DOHH2 (cell line): ENCODE measurements at regions not wholly inside any gene's neighbourhood (a gene's known extent, or its start where the extent isn't known, plus 50 kb on each side); places are given as distances from the start of the nearest gene placed in this dataset.

ENCODE experiments used
- H3F3A ChIP-seq: fragments of 200-600 bp; sonication (generic), shearing (Covaris generic); 2 replicates; pipeline ENCODE4 v1.6.0; 2016; ENCODE audit warnings: antibody characterized with exemption, mild to moderate bottlenecking; ENCODE audit not compliant: control insufficient read depth, insufficient read depth
- H3K27ac ChIP-seq: fragments of 200-600 bp; sonication (generic); 2 replicates; pipeline ENCODE4 v1.5.1; 2014; ENCODE audit warnings: low read depth, mild to moderate bottlenecking, low read length, moderate library complexity
- H3K27me3 ChIP-seq: fragments of 200-600 bp; sonication (generic); 2 replicates; pipeline ENCODE4 v1.6.1; 2014; ENCODE audit warnings: mild to moderate bottlenecking, low read length, mixed read lengths; ENCODE audit not compliant: control insufficient read depth
- H3K36me3 ChIP-seq: fragments of 200-600 bp; sonication (generic); 2 replicates; pipeline ENCODE4 v1.6.1; 2014; ENCODE audit warnings: mild to moderate bottlenecking, low read length, moderate library complexity, mixed read lengths; ENCODE audit not compliant: control insufficient read depth
- H3K4me1 ChIP-seq: fragments of 200-600 bp; sonication (generic); 2 replicates; pipeline ENCODE4 v1.6.1; 2014; ENCODE audit warnings: mild to moderate bottlenecking, low read length, mixed read lengths; ENCODE audit not compliant: control insufficient read depth
- H3K4me2 ChIP-seq: fragments of 200-600 bp; sonication (generic); 2 replicates; pipeline ENCODE4 v1.6.0; 2014; ENCODE audit warnings: mild to moderate bottlenecking, low read length, moderate library complexity
- H3K4me3 ChIP-seq: fragments of 200-600 bp; sonication (generic); 2 replicates; pipeline ENCODE4 v1.5.1; 2014; ENCODE audit warnings: mild to moderate bottlenecking, low read length, mixed read lengths
- H3K79me2 ChIP-seq: fragments of 200-600 bp; sonication (generic); 2 replicates; pipeline ENCODE4 v1.6.1; 2014; ENCODE audit warnings: mild to moderate bottlenecking, low read length, mixed read lengths; ENCODE audit not compliant: control insufficient read depth
- H3K9me2 ChIP-seq: fragments of 200-600 bp; sonication (generic); replicated peaks from 2 replicates; pipeline ENCODE4 v1.6.1; 2014; ENCODE audit warnings: mild to moderate bottlenecking, low read length, mixed read lengths; ENCODE audit not compliant: control insufficient read depth
- H3K9me3 ChIP-seq: fragments of 200-600 bp; sonication (generic); 2 replicates; pipeline ENCODE4 v1.6.1; 2014; ENCODE audit warnings: antibody characterized with exemption, low read length, mixed read lengths; ENCODE audit not compliant: control insufficient read depth, insufficient read depth
- H4K20me1 ChIP-seq: fragments of 200-600 bp; sonication (generic); 2 replicates; pipeline ENCODE4 v1.6.0; 2014; ENCODE audit warnings: low read depth, mild to moderate bottlenecking, antibody characterized with exemption, low read length, moderate library complexity; ENCODE audit not compliant: control insufficient read depth, insufficient read depth
- EZH2phosphoT487 ChIP-seq: fragments of 200-600 bp; sonication (generic); IDR thresholded peaks from 2 replicates; pipeline ENCODE4 v1.6.1; 2017; ENCODE audit warnings: borderline replicate concordance, mild to moderate bottlenecking, antibody characterized with exemption, low read length, moderate library complexity, mixed read lengths
- TF ChIP-seq, protein P1 (sequence below): fragments of 200-600 bp; sonication (generic); IDR thresholded peaks from one replicate; pipeline ENCODE4 v1.5.1; 2014; ENCODE audit warnings: antibody characterized with exemption, mild to moderate bottlenecking, low read depth, low read length; ENCODE audit not compliant: poor library complexity, severe bottlenecking

DNA sequence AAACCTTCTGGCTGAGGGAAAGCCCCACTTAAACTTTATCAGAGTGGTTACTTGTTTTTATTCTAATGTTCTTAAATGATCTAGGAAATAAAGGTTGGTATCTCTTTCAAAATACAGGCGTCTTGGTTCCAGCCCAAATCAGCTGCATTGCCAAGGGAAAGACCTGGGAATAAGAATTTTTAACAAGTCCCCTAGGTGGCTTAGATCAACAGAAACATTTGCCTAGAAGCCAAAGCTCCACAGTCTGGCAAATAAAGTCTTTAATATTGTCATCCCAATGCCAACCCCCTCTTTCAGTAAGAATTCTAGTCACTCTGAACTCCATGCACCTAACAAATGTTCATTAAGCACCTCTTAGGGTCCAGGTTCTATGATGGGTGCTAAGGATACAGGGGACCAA is 66.8 kb downstream of the ARL6IP4 start:
- Histone ChIP-seq H3K27me3 (peaks cover 40% of the 10 kb centered on the region), H3K4me2 (no peak overlapping the region), H3K4me1 (no peaks in the 10 kb centered on the region), H3K9me3 (no peaks in the 10 kb centered on the region), H3K79me2 (no peaks in the 10 kb centered on the region), H4K20me1 (no peaks in the 10 kb centered on the region), H3K27ac (no peak overlapping the region), H3K36me3 (no peaks in the 10 kb centered on the region), H3F3A (no peaks in the 10 kb centered on the region), H3K9me2 (no peaks in the 10 kb centered on the region), H3K4me3 (no peak overlapping the region)
- TF ChIP-seq EZH2phosphoT487 = no peak
- TF ChIP-seq, protein P1, sequence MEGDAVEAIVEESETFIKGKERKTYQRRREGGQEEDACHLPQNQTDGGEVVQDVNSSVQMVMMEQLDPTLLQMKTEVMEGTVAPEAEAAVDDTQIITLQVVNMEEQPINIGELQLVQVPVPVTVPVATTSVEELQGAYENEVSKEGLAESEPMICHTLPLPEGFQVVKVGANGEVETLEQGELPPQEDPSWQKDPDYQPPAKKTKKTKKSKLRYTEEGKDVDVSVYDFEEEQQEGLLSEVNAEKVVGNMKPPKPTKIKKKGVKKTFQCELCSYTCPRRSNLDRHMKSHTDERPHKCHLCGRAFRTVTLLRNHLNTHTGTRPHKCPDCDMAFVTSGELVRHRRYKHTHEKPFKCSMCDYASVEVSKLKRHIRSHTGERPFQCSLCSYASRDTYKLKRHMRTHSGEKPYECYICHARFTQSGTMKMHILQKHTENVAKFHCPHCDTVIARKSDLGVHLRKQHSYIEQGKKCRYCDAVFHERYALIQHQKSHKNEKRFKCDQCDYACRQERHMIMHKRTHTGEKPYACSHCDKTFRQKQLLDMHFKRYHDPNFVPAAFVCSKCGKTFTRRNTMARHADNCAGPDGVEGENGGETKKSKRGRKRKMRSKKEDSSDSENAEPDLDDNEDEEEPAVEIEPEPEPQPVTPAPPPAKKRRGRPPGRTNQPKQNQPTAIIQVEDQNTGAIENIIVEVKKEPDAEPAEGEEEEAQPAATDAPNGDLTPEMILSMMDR = no peak

DNA sequence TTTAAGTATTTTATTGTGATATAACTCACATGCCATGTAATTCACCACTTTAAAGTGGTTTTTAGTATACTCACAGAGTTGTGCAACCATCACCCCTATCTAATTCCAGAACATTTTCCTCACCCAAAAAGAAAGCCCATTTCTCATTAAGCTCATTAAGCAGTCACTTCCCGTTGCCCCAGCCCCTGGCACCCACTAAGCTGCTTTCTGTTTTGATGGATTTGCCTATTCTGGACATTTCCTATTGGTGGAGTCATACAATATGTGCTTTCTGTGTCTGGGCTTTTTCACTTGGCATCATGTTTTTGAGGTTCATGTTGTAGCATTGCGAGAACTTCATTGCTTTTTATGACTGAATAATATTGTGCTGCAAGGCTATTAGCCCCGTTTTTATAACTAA is 66.0 kb downstream of the ARL6IP4 start:
- no peaks in the 10 kb centered on the region for H3F3A ChIP-seq
- no peaks in the 10 kb centered on the region for H3K4me1 ChIP-seq
- H3K79me2 ChIP-seq = no peaks in the 10 kb centered on the region
- no peaks in the 10 kb centered on the region for H3K9me3 ChIP-seq
- no peaks in the 10 kb centered on the region for H4K20me1 ChIP-seq
- H3K27me3 ChIP-seq = peaks cover 41% of the 10 kb centered on the region
- H3K27ac ChIP-seq = no peak overlapping the region
- H3K4me2 ChIP-seq = no peak overlapping the region
- H3K9me2 ChIP-seq = no peaks in the 10 kb centered on the region
- no peaks in the 10 kb centered on the region for H3K36me3 ChIP-seq
- TF ChIP-seq EZH2phosphoT487 = no peak
- TF ChIP-seq, protein P1 = no peak
- no peak overlapping the region for H3K4me3 ChIP-seq

DNA sequence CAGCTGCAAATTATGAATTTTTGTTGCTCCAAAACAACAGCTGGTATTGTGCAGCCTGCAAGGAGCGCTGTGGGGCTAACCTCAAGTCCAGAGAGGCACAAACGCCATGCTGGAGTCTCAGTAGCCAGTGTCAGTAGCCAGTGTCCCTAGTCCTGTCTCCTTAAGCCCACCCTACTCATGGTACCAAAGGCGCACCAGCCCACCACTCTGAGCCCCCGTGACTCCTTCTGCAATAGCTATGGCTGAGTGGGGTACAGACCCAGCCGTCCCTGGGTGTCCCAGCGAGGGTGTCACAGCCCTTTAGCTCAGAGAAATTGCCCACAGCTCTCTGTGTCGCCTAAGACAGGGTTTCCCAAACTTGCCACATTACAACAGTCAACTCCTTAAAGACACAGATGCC is 65.2 kb downstream of the ARL6IP4 start:
- Histone ChIP-seq H3K9me3 (no peaks in the 10 kb centered on the region), H4K20me1 (no peaks in the 10 kb centered on the region), H3K4me2 (no peak overlapping the region), H3K27me3 (peaks cover 44% of the 10 kb centered on the region), H3K9me2 (no peaks in the 10 kb centered on the region), H3K4me3 (no peak overlapping the region), H3K79me2 (no peaks in the 10 kb centered on the region), H3K4me1 (no peaks in the 10 kb centered on the region), H3K27ac (no peak overlapping the region), H3F3A (no peaks in the 10 kb centered on the region), H3K36me3 (no peaks in the 10 kb centered on the region)
- TF ChIP-seq, protein P1 = no peak
- TF ChIP-seq EZH2phosphoT487 = no peak

DNA sequence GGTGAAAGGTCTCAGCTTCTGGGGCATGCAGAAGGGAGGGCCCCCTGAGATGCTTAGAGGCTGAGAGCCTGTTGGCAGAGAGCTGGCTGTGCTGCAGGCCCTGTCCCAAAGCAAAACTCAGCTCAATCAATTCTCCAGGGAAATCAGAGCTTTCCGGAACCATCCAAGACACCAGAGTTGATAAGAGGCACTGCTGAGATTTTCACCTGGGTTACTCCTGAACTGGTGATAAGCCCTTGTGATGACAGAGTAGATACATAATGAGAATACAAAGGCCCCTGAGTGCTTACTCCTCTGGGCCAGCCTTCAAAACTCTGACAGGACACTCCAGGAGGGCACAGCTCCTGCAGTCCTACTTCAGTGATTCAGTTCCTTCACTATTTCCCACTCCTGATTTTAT is 63.9 kb downstream of the ARL6IP4 start:
- TF ChIP-seq EZH2phosphoT487 = no peak
- TF ChIP-seq, protein P1 = no peak
- Histone ChIP-seq H4K20me1 (no peaks in the 10 kb centered on the region), H3K27me3 (peaks cover 42% of the 10 kb centered on the region), H3K9me2 (no peaks in the 10 kb centered on the region), H3K27ac (no peak overlapping the region), H3K36me3 (no peaks in the 10 kb centered on the region), H3K9me3 (no peaks in the 10 kb centered on the region), H3K79me2 (no peaks in the 10 kb centered on the region), H3K4me1 (no peaks in the 10 kb centered on the region), H3K4me3 (no peak overlapping the region), H3K4me2 (no peak overlapping the region), H3F3A (no peaks in the 10 kb centered on the region)
